Nephron (organoid): ENCODE measurements at regions not wholly inside any gene's neighbourhood (a gene's known extent, or its start where the extent isn't known, plus 50 kb on each side); places are given as distances from the start of the nearest gene placed in this dataset.

Experiments used
- H3K27ac Mint-ChIP-seq, 3 experiments: 2 replicates each; pipeline ENCODE4 v1.8.0; 2020; ENCODE audit warnings: mixed read lengths in 3 of 3, mild to moderate bottlenecking in 2 of 3, moderate library complexity in 1 of 3
- H3K27me3 Mint-ChIP-seq: 2 replicates; pipeline ENCODE4 v1.8.0; 2021; ENCODE audit warnings: low read depth, mild to moderate bottlenecking, moderate library complexity, mixed read lengths
- H3K36me3 Mint-ChIP-seq: 2 replicates; pipeline ENCODE4 v1.8.0; 2020; ENCODE audit warnings: low read depth, mixed read lengths
- H3K4me1 Mint-ChIP-seq: 2 replicates; pipeline ENCODE4 v1.8.0; 2020; ENCODE audit warnings: mixed read lengths
- H3K4me3 Mint-ChIP-seq, 3 experiments: 2 replicates each; pipeline ENCODE4 v1.8.0; 2020; ENCODE audit warnings: mild to moderate bottlenecking in 3 of 3, mixed read lengths in 3 of 3, moderate library complexity in 2 of 3
- H3K9me3 Mint-ChIP-seq: 2 replicates; pipeline ENCODE4 v1.8.0; 2020; ENCODE audit warnings: mixed read lengths
- TF ChIP-seq, protein P1 (sequence below), 3 experiments: fragments of 200-600 bp; sonication (generic); IDR thresholded peaks; one replicate each; pipeline ENCODE4 v1.5.0; 2021; ENCODE audit warnings: antibody characterized with exemption in 3 of 3; ENCODE audit not compliant: unreplicated experiment in 3 of 3

GRCh38 chr13:84553227-84553626 is 671.0 kb upstream of the SLITRK1 start:
- TF ChIP-seq, protein P1, sequence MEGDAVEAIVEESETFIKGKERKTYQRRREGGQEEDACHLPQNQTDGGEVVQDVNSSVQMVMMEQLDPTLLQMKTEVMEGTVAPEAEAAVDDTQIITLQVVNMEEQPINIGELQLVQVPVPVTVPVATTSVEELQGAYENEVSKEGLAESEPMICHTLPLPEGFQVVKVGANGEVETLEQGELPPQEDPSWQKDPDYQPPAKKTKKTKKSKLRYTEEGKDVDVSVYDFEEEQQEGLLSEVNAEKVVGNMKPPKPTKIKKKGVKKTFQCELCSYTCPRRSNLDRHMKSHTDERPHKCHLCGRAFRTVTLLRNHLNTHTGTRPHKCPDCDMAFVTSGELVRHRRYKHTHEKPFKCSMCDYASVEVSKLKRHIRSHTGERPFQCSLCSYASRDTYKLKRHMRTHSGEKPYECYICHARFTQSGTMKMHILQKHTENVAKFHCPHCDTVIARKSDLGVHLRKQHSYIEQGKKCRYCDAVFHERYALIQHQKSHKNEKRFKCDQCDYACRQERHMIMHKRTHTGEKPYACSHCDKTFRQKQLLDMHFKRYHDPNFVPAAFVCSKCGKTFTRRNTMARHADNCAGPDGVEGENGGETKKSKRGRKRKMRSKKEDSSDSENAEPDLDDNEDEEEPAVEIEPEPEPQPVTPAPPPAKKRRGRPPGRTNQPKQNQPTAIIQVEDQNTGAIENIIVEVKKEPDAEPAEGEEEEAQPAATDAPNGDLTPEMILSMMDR (IDR thresholded peaks at IDR 0.05; ENCODE audit: unreplicated experiment in 3 of 3): no peak
- no peak overlapping the region for H3K4me3 Mint-ChIP-seq
- no peaks in the 10 kb centered on the region for H3K36me3 Mint-ChIP-seq
- H3K27ac Mint-ChIP-seq: no peak overlapping the region
- H3K27me3 Mint-ChIP-seq: no peaks in the 10 kb centered on the region
- H3K4me1 Mint-ChIP-seq: peaks cover 7% of the 10 kb centered on the region
- peaks cover 3% of the 10 kb centered on the region for H3K9me3 Mint-ChIP-seq

DNA sequence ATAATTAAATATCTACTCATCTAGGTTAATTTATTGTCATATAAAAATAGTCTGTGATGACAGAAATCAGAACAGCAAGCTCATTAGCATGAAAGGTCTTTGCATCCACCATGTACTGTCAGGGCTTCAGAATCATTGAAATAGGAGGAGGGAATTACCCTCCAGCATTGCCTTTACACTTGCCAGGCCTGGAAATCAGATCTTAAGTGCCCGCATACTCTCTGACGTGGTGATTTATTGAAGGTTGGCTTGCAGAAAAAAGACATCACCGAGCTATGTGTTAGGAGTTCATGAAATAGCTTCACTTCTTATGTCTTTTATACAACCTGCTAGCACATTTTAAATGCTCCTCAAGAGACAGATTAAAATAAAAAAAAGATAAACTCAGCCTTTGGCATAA is 661.7 kb upstream of the SLITRK1 start:
- no peaks in the 10 kb centered on the region for H3K36me3 Mint-ChIP-seq
- no peak overlapping the region for H3K27ac Mint-ChIP-seq
- H3K9me3 Mint-ChIP-seq: no peaks in the 10 kb centered on the region
- TF ChIP-seq, protein P1 (IDR thresholded peaks at IDR 0.05; ENCODE audit: unreplicated experiment in 3 of 3): no peak
- H3K4me3 Mint-ChIP-seq: no peak overlapping the region
- H3K4me1 Mint-ChIP-seq: no peaks in the 10 kb centered on the region
- no peaks in the 10 kb centered on the region for H3K27me3 Mint-ChIP-seq

- H3K4me1 Mint-ChIP-seq: no peaks in the 10 kb centered on the region
- H3K9me3 Mint-ChIP-seq: no peaks in the 10 kb centered on the region
- no peaks in the 10 kb centered on the region for H3K36me3 Mint-ChIP-seq
- no peak overlapping the region for H3K27ac Mint-ChIP-seq
- H3K27me3 Mint-ChIP-seq: no peaks in the 10 kb centered on the region
- TF ChIP-seq, protein P1 (IDR thresholded peaks at IDR 0.05; ENCODE audit: unreplicated experiment in 3 of 3): no peak
- no peak overlapping the region for H3K4me3 Mint-ChIP-seq
These were observed 660.1 kb upstream of the SLITRK1 start for GRCh38 chr13:84542348-84542747.

- TF ChIP-seq, protein P1 (IDR thresholded peaks at IDR 0.05; ENCODE audit: unreplicated experiment in 3 of 3): no peak
- Mint-ChIP-seq H3K27ac (no peak overlapping the region), H3K36me3 (no peaks in the 10 kb centered on the region), H3K4me1 (no peaks in the 10 kb centered on the region), H3K4me3 (no peak overlapping the region), H3K9me3 (no peaks in the 10 kb centered on the region), H3K27me3 (no peaks in the 10 kb centered on the region)
These were observed 654.6 kb upstream of the SLITRK1 start for GRCh38 chr13:84536906-84537305.

DNA sequence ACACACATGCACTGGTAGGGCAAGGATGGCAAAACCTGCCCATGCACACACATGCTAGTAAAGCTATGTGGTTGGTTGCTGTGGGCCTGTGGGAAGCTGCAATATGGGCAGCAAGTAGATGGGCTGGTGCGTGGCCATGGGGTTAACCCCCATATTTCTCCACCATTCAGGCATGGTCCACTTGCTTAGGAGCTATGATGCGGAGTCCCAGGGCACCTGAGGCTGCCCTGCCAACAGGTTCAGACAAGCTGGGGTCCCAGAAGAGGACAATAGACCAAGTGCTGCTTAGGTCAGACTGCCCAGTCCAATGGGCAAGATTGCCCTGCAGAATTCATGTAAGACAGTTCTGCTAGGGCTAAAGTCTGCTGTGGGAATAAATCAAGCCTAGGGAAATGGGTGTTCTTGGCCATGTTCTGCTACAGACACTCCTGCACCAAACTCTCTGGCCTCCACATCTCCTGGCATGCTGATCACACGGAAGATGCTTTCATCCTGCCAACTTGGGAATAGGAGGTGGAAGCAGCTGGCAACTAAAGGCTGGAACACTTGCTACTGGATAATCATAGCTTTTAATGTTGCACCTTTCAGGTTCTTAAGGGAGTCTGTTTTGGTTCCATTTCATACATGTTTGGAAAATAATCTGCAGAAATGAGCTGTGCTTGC is 646.3 kb upstream of the SLITRK1 start:
- peaks cover 5% of the 10 kb centered on the region for H3K9me3 Mint-ChIP-seq
- TF ChIP-seq, protein P1 (IDR thresholded peaks at IDR 0.05; ENCODE audit: unreplicated experiment in 3 of 3): no peak
- H3K27me3 Mint-ChIP-seq: no peaks in the 10 kb centered on the region
- H3K4me3 Mint-ChIP-seq: no peak overlapping the region
- no peaks in the 10 kb centered on the region for H3K36me3 Mint-ChIP-seq
- H3K4me1 Mint-ChIP-seq: no peaks in the 10 kb centered on the region
- no peak overlapping the region for H3K27ac Mint-ChIP-seq

DNA sequence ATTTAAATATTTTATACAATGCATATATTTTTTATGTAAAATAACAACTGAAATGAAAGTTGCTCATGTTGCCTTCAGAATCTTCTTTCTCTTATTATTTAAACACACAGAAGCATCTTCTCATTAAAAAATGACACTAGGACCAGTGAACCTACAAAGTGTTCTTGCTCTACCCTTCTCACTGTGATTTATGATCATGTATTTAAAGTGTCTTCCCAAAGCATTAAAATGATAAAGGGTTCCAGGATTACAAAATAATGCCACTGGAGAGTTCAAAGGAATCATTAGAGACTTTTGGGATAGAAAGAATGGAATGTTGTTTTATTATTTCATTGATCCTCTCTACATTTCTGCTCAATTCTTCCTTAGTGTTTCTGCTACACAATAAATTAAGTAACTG is 643.6 kb upstream of the SLITRK1 start:
- Mint-ChIP-seq H3K4me1 (no peaks in the 10 kb centered on the region), H3K4me3 (no peak overlapping the region), H3K27ac (no peak overlapping the region), H3K36me3 (no peaks in the 10 kb centered on the region), H3K27me3 (no peaks in the 10 kb centered on the region), H3K9me3 (peaks cover 5% of the 10 kb centered on the region)
- TF ChIP-seq, protein P1 (IDR thresholded peaks at IDR 0.05; ENCODE audit: unreplicated experiment in 3 of 3): no peak
